HepG2 (cell line): ENCODE measurements at regions not wholly inside any gene's neighbourhood (a gene's known extent, or its start where the extent isn't known, plus 50 kb on each side); places are given as distances from the start of the nearest gene placed in this dataset.

Experiments used
- ATAC-seq: fragments of 200-7000 bp; cut with Tn5 transposase; 3 replicates; pipeline ENCODE4 v1.9.1; 2020; ENCODE audit warnings: mild to moderate bottlenecking, moderate library complexity
- BruUV-seq: library from RNA; stranded (reverse); fragments of 400-500 nt; replicated peaks from 2 replicates; lab custom pipeline; 2021; lab: Mats Ljungman, UMichigan
- CTCF ChIA-PET: fragments of 300-600 bp; formaldehyde crosslinking; extraction: SDS; loops from one replicate; lab custom pipeline; 2021; ENCODE audit warnings: low total read pairs, inconsistent platforms, low intra/inter-chr PET ratio; lab: Yijun Ruan, JAX
- POLR2A ChIA-PET: fragments of 350-600 bp; sonication (Branson Sonifier 250); formaldehyde crosslinking; loops from one replicate; lab custom pipeline; 2020; ENCODE audit warnings: antibody characterized with exemption, inconsistent platforms; lab: Yijun Ruan, JAX
- DNase-seq: peaks from one replicate; pipeline ENCODE4 v3.0.0-alpha.2; 2015; ENCODE audit warnings: low spot score
- FAIRE-seq: peaks from 3 replicates; lab custom pipeline; 2011; peaks lifted over from hg19 to GRCh38; lab: Jason Lieb, UNC
- H2AFZ ChIP-seq: one replicate; pipeline ENCODE4 v1.6.1; 2011; ENCODE audit warnings: low read length, inconsistent platforms
- H3K27ac ChIP-seq: fragments of 300-600 bp; 3 replicates; pipeline ENCODE4 v1.8.0; 2011; ENCODE audit warnings: mixed run types, mild to moderate bottlenecking, mixed read lengths, low read length, inconsistent platforms; ENCODE audit not compliant: insufficient read depth; ENCODE audit errors: extremely low read length
- H3K27me3 ChIP-seq, 2 experiments: fragments of 200-600 bp in 1 of 2; 2 replicates in 1 of 2; 3 replicates in 1 of 2; pipeline versions ENCODE4 v1.6.0 to v1.8.0; 2011; ENCODE audit warnings: low read length in 2 of 2, mild to moderate bottlenecking in 2 of 2, moderate library complexity in 2 of 2, inconsistent platforms in 1 of 2; ENCODE audit not compliant: insufficient read depth in 2 of 2, control insufficient read depth in 1 of 2
- H3K36me3 ChIP-seq, 2 experiments: fragments of 200-600 bp in 1 of 2; replicated peaks in 1 of 2; 2 replicates in 1 of 2; 3 replicates in 1 of 2; pipeline versions ENCODE4 v1.5.1 to v1.8.0; 2011; ENCODE audit warnings: low read length in 2 of 2, inconsistent platforms in 1 of 2; ENCODE audit not compliant: insufficient read depth in 2 of 2, control insufficient read depth in 1 of 2
- H3K4me1 ChIP-seq: 2 replicates; pipeline ENCODE4 v1.5.1; 2012; ENCODE audit warnings: low read length, inconsistent platforms; ENCODE audit not compliant: insufficient read depth
- H3K4me2 ChIP-seq: 2 replicates; pipeline ENCODE4 v1.6.0; 2011; ENCODE audit warnings: low read depth, low read length, inconsistent platforms
- H3K4me3 ChIP-seq, 3 experiments: fragments of 200-600 bp in 1 of 3; sonication (generic), shearing (Covaris generic) in 1 of 3; replicated peaks in 1 of 3; 2 replicates each; pipeline ENCODE4 v1.5.1; 2011 to 2016; ENCODE audit warnings: low read length in 3 of 3, inconsistent platforms in 2 of 3, low read depth in 2 of 3, mild to moderate bottlenecking in 2 of 3, control low read depth in 1 of 3, mixed read lengths in 1 of 3; ENCODE audit not compliant: insufficient read depth in 1 of 3
- H3K79me2 ChIP-seq: one replicate; pipeline ENCODE4 v1.6.1; 2011; ENCODE audit warnings: low read length, inconsistent platforms; ENCODE audit not compliant: insufficient read depth
- H3K9ac ChIP-seq: 2 replicates; pipeline ENCODE4 v1.6.0; 2011; ENCODE audit warnings: mild to moderate bottlenecking, low read depth, low read length, inconsistent platforms; ENCODE audit not compliant: insufficient read depth
- H3K9me3 ChIP-seq: 2 replicates; pipeline ENCODE4 v1.5.1; 2012; ENCODE audit warnings: mild to moderate bottlenecking, low read length
- H4K20me1 ChIP-seq: 2 replicates; pipeline ENCODE4 v1.6.0; 2011; ENCODE audit warnings: inconsistent platforms, mild to moderate bottlenecking, low read length, moderate library complexity; ENCODE audit not compliant: insufficient read depth
- GMEB2 ChIP-seq: IDR thresholded peaks from 2 replicates; pipeline ENCODE4 v1.6.1; 2016; ENCODE audit warnings: missing biosample characterization, missing genetic modification reagents, low read depth
- HOXA3 ChIP-seq: sonication (generic); formaldehyde crosslinking; IDR thresholded peaks from 2 replicates; pipeline ENCODE4 v1.5.0; 2020; ENCODE audit warnings: missing genetic modification reagents
- HOXA9 ChIP-seq: sonication (generic); formaldehyde crosslinking; IDR thresholded peaks from 2 replicates; pipeline ENCODE4 v1.8.1; 2022; ENCODE audit warnings: missing genetic modification reagents, mild to moderate bottlenecking, moderate library complexity, borderline replicate concordance
- KDM5B ChIP-seq: sonication (generic); formaldehyde crosslinking; IDR thresholded peaks from 2 replicates; pipeline ENCODE4 v1.4.0; 2020; ENCODE audit warnings: missing genetic modification reagents, mild to moderate bottlenecking, borderline replicate concordance
- MTA3 ChIP-seq: sonication (generic); formaldehyde crosslinking; IDR thresholded peaks from 2 replicates; pipeline ENCODE4 v1.4.0; 2020; ENCODE audit warnings: missing genetic modification reagents
- RBM39 ChIP-seq: fragments of 200-400 bp; formaldehyde crosslinking; IDR thresholded peaks from one replicate; pipeline ENCODE4 v1.6.1; 2018; ENCODE audit warnings: antibody characterized with exemption, mild to moderate bottlenecking, low read depth, low read length; ENCODE audit not compliant: poor library complexity, severe bottlenecking
- RNF219 ChIP-seq: sonication (generic); formaldehyde crosslinking; IDR thresholded peaks from 2 replicates; pipeline ENCODE4 v1.5.0; 2020; ENCODE audit warnings: mild to moderate bottlenecking, missing genetic modification reagents
- in situ Hi-C: cut with HindIII; loops from 2 replicates; pipeline ENCODE4 v1.10.0; 2017; ENCODE audit warnings: low pct_unique_long_range_greater_than_20kb; ENCODE audit not compliant: extremely low pct_ligation_motif_present
- intact Hi-C: fragments of 100-400 bp; cut with micrococcal nuclease; formaldehyde crosslinking; loops from one replicate; pipeline ENCODE4 v1.10.0; 2022; ENCODE audit not compliant: unreplicated experiment

- no peak for TF ChIP-seq HOXA9
- no peak for TF ChIP-seq GMEB2
- TF ChIP-seq RNF219 (CRISPR knock-in tag): no peak
- no peak for TF ChIP-seq KDM5B (CRISPR knock-in tag)
- no peak for TF ChIP-seq MTA3 (CRISPR knock-in tag)
- TF ChIP-seq HOXA3: no peak
Observed at GRCh38 chr19:28487999-28488398, 725.0 kb downstream of the UQCRFS1 start (continued).

- Histone ChIP-seq H4K20me1 (no peaks in the 10 kb centered on the region), H3K9ac (no peak overlapping the region), H2AFZ (no peak overlapping the region), H3K9me3 (peaks cover 90% of the 10 kb centered on the region), H3K27ac (no peak overlapping the region), H3K4me2 (no peak overlapping the region), H3K4me3 (no peak overlapping the region), H3K79me2 (no peaks in the 10 kb centered on the region), H3K27me3 (no peaks in the 10 kb centered on the region), H3K36me3 (no peaks in the 10 kb centered on the region), H3K4me1 (no peaks in the 10 kb centered on the region)
- FAIRE-seq: no peak
- no peak for ATAC-seq
- BruUV-seq: no TSS peak
- DNase-seq: no peak
- intact Hi-C loops: no loop called here
- no peak for TF ChIP-seq RBM39
- POLR2A ChIA-PET: no interaction called here
- in situ Hi-C loops: no loop called here
- CTCF ChIA-PET: no interaction called here
Observed at GRCh38 chr19:28486926-28487325, 726.0 kb downstream of the UQCRFS1 start.
